Right lobe of liver (tissue), 4 donors: ENCODE measurements at regions not wholly inside any gene's neighbourhood (a gene's known extent, or its start where the extent isn't known, plus 50 kb on each side); places are given as distances from the start of the nearest gene placed in this dataset.

ENCODE experiments used
- CTCF ChIP-seq, 4 donors: fragments of 200-600 bp in 3 of 4; fragments of 450-650 bp in 1 of 4; IDR thresholded peaks; one replicate each; pipeline versions ENCODE4 v1.5.1 to v1.8.0; 2016 to 2022; ENCODE audit warnings: antibody characterized with exemption in 4 of 4, mild to moderate bottlenecking in 2 of 4
- POLR2A ChIP-seq: fragments of 450-650 bp; IDR thresholded peaks from one replicate; pipeline ENCODE4 v1.6.1; 2017; ENCODE audit warnings: antibody characterized with exemption, mild to moderate bottlenecking
- donor health status: DM: no; HTN: no; CAD: no.
- donor health status: DM: no; HTN: no; CAD: no.
- donor health status: DM: no; HTN: yes; CAD: no.

- TF ChIP-seq CTCF (IDR thresholded peaks at IDR 0.05): no peak
- no peak for TF ChIP-seq POLR2A
Measured at GRCh38 chr2:78118037-78118436, 595.9 kb upstream of the LRRTM4 start.
